HL-60 (cell line): ENCODE measurements at regions not wholly inside any gene's neighbourhood (a gene's known extent, or its start where the extent isn't known, plus 50 kb on each side); places are given as distances from the start of the nearest gene placed in this dataset.

Experiments
- DNase-seq, 2 experiments: peaks; one replicate each; pipeline ENCODE4 v3.0.0-alpha.2; 2010 to 2020; ENCODE audit warnings: low read depth in 1 of 2, low spot score in 1 of 2
- H3K27ac ChIP-seq: fragments of 250-450 bp; sonication (Bioruptor Pico); replicated peaks from 2 replicates; pipeline ENCODE4 v1.5.1; 2020; ENCODE audit warnings: mild to moderate bottlenecking, moderate library complexity
- H3K27me3 ChIP-seq: fragments of 250-450 bp; sonication (Bioruptor Pico); 2 replicates; pipeline ENCODE4 v1.5.1; 2021; ENCODE audit warnings: mild to moderate bottlenecking, moderate library complexity; ENCODE audit not compliant: insufficient read depth, poor library complexity, severe bottlenecking
- H3K4me3 ChIP-seq: replicated peaks from 2 replicates; pipeline ENCODE4 v1.5.1; 2011; ENCODE audit warnings: mild to moderate bottlenecking, control low read depth, low read length; ENCODE audit not compliant: insufficient read depth
- GABPA ChIP-seq: IDR thresholded peaks from 2 replicates; pipeline ENCODE4 v1.6.1; 2012; ENCODE audit warnings: low read depth
- POLR2AphosphoS5 ChIP-seq: IDR thresholded peaks from 2 replicates; pipeline ENCODE4 v1.6.1; 2012; ENCODE audit warnings: low read depth
- SPI1 ChIP-seq: IDR thresholded peaks from 2 replicates; pipeline ENCODE4 v1.6.1; 2012; ENCODE audit warnings: low read depth, mild to moderate bottlenecking, borderline replicate concordance
- TF ChIP-seq, protein P1 (sequence below): IDR thresholded peaks from 2 replicates; pipeline ENCODE4 v1.6.1; 2012; ENCODE audit warnings: low read depth; ENCODE audit not compliant: insufficient replicate concordance
- TF ChIP-seq, protein P2 (sequence below): IDR thresholded peaks from one replicate; pipeline ENCODE4 v1.5.1; 2011; ENCODE audit warnings: low read length, control low read depth, inconsistent platforms; ENCODE audit not compliant: insufficient read depth

DNA sequence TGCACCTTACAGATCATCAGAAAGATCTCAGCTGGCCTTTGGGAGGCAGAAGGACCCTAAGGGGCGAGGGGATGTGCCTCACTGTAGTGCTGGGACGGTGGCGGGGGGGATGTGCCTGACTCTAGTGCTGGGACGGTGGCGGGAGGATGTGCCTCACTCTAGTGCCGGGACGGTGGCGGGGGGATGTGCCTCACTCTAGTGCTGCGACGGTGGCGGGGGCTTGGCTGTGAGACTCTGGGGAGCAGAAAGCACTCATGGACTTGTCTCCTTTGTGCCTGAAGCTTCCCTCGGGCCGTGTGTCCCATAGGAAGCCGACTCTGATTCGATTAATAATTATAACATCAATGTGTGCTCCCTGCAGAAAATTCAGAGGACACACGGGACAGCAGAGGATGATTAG is 126.6 kb downstream of the ZNF664 start:
- no peaks in the 10 kb centered on the region for H3K27me3 ChIP-seq
- no peak overlapping the region for H3K4me3 ChIP-seq
- TF ChIP-seq, protein P1, sequence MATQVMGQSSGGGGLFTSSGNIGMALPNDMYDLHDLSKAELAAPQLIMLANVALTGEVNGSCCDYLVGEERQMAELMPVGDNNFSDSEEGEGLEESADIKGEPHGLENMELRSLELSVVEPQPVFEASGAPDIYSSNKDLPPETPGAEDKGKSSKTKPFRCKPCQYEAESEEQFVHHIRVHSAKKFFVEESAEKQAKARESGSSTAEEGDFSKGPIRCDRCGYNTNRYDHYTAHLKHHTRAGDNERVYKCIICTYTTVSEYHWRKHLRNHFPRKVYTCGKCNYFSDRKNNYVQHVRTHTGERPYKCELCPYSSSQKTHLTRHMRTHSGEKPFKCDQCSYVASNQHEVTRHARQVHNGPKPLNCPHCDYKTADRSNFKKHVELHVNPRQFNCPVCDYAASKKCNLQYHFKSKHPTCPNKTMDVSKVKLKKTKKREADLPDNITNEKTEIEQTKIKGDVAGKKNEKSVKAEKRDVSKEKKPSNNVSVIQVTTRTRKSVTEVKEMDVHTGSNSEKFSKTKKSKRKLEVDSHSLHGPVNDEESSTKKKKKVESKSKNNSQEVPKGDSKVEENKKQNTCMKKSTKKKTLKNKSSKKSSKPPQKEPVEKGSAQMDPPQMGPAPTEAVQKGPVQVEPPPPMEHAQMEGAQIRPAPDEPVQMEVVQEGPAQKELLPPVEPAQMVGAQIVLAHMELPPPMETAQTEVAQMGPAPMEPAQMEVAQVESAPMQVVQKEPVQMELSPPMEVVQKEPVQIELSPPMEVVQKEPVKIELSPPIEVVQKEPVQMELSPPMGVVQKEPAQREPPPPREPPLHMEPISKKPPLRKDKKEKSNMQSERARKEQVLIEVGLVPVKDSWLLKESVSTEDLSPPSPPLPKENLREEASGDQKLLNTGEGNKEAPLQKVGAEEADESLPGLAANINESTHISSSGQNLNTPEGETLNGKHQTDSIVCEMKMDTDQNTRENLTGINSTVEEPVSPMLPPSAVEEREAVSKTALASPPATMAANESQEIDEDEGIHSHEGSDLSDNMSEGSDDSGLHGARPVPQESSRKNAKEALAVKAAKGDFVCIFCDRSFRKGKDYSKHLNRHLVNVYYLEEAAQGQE: no peak
- TF ChIP-seq POLR2AphosphoS5 (no peak), SPI1 (no peak), GABPA (no peak)
- TF ChIP-seq, protein P2, sequence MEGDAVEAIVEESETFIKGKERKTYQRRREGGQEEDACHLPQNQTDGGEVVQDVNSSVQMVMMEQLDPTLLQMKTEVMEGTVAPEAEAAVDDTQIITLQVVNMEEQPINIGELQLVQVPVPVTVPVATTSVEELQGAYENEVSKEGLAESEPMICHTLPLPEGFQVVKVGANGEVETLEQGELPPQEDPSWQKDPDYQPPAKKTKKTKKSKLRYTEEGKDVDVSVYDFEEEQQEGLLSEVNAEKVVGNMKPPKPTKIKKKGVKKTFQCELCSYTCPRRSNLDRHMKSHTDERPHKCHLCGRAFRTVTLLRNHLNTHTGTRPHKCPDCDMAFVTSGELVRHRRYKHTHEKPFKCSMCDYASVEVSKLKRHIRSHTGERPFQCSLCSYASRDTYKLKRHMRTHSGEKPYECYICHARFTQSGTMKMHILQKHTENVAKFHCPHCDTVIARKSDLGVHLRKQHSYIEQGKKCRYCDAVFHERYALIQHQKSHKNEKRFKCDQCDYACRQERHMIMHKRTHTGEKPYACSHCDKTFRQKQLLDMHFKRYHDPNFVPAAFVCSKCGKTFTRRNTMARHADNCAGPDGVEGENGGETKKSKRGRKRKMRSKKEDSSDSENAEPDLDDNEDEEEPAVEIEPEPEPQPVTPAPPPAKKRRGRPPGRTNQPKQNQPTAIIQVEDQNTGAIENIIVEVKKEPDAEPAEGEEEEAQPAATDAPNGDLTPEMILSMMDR: no peak
- H3K27ac ChIP-seq: no peak overlapping the region
- no peak for DNase-seq

DNA sequence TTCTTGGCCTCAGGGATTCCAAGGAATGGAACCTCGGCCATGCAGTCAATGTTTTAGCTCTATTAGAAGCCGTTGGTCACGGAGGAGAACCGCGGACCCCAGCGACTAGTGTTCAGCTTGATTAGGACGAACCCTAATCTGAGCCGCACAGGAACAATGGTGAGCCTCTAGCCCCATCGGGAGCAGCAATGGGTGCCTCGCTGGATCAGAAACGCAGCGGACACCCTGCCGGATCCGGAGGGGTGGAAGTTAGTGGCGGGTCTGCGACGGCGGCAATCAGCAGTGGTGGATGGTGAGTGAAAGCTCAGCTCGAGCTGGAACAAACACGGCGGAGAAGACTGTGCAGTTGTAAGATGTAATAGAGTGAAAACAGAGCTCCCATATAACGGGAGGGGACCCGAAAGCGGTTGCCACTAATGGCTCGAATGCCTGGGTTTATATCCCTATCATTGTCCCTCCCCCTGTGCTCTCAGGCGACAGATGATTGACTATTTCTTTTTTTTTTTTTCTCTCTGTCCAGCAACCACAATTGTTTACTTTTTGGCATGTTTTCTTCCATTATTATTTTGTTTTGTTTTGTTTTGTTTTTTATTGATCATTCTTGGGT is 127.7 kb downstream of the ZNF664 start:
- no peak for DNase-seq
- Histone ChIP-seq H3K4me3 (no peak overlapping the region), H3K27me3 (no peaks in the 10 kb centered on the region), H3K27ac (no peak overlapping the region)
- TF ChIP-seq, protein P1: no peak
- TF ChIP-seq SPI1 (no peak), GABPA (no peak), POLR2AphosphoS5 (no peak)
- TF ChIP-seq, protein P2: no peak

DNA sequence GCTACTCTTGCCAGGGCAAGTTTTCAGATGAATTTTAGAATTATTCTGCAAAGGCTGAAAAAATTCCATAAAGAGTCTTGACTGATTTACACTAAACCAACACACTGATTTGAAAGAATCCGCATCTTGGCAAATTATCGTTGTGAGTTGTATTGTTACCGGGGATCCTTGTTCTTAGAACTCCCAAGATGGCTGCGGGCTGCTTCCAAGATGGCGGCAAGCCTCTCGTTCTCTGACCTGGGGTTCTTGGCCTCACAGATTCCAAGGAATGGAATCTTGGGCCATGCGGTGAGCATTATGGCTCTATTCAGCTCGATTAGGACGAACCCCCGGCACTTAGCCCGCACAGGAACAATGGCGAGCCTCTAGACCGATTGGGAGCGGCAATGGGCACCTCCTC is 132.5 kb downstream of the ZNF664 start:
- Histone ChIP-seq H3K4me3 (no peak overlapping the region), H3K27me3 (no peaks in the 10 kb centered on the region), H3K27ac (no peak overlapping the region)
- no peak for DNase-seq
- TF ChIP-seq SPI1: no peak
- TF ChIP-seq, protein P1: no peak
- TF ChIP-seq POLR2AphosphoS5: no peak
- TF ChIP-seq GABPA: no peak
- TF ChIP-seq, protein P2: no peak
